Activated CD8-positive, alpha-beta memory T cell treated with anti-CD3 and anti-CD28 coated beads for 36 hours (primary cell): ENCODE measurements at regions not wholly inside any gene's neighbourhood (a gene's known extent, or its start where the extent isn't known, plus 50 kb on each side); places are given as distances from the start of the nearest gene placed in this dataset.
"Not testable (repeated sequence)": the region's sequence is repeated elsewhere in the genome, so short reads cannot be mapped to it uniquely, and the experiment has no call there.

ENCODE experiments used
- CTCF ChIA-PET: fragments of 350-600 bp; sonication (Branson Sonifier 250); formaldehyde crosslinking; loops from one replicate; lab custom pipeline; 2021; ENCODE audit warnings: antibody characterized with exemption; lab: Charles Lee
- POLR2A ChIA-PET: fragments of 350-600 bp; sonication (Branson Sonifier 250); formaldehyde crosslinking; loops from one replicate; lab custom pipeline; 2021; ENCODE audit warnings: antibody characterized with exemption; lab: Charles Lee

DNA sequence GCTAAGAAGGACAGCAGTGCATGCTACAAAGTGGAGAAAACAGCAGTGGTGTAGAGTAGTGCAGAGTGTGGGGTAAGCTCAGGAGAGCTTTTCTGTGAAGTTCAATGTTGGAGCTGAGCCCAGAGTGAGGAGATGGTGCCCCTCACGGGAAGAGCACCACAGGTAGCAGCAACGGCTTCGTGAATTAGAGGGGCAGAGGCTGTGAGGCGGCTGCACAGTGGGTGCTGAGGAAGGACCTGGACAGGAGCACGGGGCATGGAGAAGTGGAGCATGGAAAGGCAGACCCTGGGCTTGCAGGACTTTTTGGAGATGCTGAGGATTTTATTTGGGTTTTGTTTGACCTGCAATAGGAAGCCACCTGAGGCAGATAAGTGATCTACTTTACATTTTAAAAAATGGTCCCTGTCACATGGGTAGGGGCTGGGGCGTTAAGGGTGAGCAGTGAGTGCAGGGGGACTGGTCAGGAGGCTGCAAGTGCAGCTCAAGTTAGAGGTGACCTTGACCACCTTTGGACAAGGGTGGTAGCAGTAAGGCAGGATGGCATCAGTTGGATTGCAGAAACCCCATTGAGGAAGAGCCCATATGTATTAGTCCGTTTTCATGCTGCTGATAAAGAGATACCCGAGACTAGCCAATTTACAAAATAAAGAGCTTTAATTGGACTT is 85.0 kb downstream of the MYCN start:
- ChIA-PET CTCF (no interaction called here), POLR2A (no interaction called here)

DNA sequence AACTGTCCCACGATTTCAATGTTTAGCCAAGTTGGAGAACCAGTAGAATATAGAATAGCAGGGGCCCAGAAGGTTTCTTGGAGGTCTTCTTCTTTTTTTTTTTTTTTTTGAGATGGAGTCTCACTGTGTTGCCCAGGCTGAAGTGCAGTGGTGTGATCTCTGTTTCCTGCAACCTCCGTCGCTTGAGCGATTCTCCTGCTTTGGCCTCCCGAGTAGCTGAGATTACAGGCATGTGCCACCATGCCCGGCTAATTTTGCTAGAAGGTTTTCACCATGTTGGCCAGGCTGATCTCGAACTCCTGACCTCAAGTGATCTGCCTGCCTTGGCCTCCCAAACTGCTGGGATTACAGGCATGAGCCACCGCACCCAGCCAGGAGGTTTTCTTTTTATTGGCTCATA is 84.3 kb downstream of the MYCN start:
- POLR2A ChIA-PET, CTCF ChIA-PET: not testable (repeated sequence)

DNA sequence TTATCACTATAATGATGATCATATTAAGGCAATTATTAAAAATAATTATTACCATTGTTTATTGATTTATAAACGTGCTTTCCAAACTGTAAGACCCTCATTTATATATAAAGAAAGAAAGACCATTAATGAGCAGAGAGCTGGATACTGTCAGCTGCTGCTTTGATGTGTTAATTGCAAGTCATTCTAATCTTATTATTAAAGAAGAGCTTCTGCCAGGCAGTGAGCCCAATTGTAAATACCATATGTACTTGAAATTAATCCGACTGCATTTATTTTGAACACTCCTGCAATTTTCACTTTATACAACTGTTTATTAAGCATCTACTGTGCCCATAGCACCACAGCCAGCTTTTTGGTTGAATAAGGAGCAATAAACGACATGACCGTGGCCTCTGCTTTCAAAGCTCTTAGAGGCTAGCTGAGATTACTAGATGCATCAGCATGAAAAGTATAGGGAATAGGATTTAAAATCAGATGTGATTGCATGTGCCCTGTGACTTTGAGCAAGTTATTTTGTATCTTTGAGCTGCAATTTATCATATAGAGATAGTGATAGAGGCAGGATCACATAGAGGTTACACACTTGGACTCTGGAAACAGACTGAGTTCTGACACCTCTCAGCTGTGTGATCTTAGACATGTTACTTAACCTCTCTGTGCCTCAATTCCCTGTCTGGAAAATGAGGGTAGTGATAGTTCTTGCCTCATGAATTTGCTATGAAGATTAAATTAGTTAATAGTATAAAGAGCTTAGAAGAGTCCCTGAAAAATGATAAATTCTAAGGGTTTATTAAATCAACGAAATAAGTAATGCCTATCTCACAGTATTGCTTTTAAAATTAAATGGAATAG is 83.4 kb downstream of the MYCN start:
- CTCF ChIA-PET: no interaction called here
- POLR2A ChIA-PET: no interaction called here

DNA sequence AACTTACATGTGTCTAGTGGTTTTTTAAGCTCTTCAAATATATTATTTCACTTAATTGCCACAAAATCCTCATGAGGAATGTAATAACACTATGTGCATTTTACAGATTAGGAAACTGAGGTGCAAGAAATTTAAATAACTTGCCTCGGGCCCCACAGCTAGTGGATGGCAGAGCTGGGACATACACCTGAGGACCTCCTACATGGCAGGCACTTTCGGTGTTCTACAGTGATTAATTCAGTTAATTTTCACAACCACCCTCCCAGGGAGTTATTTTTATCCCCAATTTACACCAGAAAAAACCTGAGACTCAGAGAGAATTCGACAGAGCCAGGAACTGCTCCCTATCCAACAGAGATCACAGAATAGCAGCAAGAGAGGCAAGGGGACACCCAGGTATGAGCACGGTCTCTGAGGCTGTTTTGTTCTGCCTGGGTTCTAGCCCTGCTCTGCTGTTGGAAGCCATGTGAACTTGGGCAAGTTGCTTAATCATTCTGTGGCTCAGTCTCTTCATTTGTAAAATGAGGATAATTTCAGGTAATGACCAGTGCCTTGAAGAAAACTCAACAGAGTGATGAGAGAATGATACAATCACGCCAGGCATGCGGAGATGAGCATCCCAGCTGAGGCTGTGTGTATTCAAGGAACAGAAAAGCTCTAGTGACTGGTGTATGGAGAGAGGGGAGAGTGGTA is 82.3 kb downstream of the MYCN start:
- ChIA-PET POLR2A (no interaction called here), CTCF (no interaction called here)

DNA sequence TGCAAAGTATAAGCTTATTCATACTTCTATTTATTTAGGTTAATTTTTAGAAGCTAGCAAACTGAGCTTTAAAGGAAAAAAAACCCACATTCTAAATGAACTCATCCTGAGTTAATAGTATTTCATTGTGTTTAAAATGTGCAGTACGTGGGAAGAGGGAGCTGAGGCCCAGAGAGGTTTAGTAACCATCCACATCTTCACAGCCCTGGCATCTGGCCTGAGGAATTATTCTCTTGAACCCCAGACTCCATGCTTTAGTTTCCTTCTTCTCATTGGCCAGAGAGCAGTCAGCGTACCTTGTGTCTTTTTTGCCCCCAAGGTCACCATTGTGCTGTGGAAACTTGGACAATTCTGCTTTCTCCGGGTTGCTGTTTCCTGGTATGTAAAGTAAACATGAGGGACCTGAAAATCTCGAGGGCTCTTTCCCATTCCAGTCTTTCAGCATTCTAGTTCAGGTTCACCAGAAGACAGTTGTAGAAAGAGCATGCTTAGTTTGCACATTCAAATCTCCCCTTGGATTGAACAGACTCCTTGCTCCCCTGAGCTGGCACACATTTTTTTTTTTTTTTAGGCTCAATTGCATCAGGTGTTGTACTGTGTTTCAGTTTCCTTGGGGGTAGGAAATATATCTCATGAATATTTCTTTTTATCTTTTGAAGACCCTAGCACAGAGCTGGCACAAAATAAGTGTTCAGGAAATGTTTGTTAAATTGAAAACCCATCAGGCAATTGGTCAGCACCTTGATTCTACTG is 81.4 kb downstream of the MYCN start:
- ChIA-PET POLR2A (no interaction called here), CTCF (no interaction called here)

DNA sequence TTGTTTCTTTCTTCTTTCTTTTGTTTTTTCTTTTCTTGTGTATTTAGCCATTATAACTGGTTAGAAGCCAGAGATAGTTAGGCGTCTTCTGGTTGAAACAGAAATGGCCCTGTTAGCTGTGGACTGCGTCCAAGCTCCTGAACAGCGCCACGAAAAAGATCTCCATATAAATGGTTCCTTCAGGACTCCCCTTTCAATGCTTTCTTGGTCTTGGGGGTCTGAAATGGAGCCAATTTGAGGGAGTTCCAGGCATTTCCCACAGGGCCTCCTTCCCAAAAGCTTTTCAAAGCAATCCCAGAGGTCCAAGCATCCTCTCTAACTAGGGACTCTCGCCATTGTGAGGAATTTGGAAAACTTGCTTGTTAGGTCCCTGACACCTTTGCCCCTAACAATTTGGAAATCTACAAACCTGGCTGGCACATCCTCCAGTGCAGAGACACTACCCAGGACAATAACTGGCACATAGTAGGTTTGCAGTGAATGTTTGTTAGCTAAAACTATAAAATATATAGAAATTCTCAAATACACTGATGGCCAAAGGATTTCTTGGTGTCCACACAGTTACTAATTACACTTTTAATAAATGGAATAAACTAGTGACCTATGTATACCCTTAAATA is 80.1 kb downstream of the MYCN start:
- CTCF ChIA-PET: no interaction called here
- POLR2A ChIA-PET: no interaction called here

DNA sequence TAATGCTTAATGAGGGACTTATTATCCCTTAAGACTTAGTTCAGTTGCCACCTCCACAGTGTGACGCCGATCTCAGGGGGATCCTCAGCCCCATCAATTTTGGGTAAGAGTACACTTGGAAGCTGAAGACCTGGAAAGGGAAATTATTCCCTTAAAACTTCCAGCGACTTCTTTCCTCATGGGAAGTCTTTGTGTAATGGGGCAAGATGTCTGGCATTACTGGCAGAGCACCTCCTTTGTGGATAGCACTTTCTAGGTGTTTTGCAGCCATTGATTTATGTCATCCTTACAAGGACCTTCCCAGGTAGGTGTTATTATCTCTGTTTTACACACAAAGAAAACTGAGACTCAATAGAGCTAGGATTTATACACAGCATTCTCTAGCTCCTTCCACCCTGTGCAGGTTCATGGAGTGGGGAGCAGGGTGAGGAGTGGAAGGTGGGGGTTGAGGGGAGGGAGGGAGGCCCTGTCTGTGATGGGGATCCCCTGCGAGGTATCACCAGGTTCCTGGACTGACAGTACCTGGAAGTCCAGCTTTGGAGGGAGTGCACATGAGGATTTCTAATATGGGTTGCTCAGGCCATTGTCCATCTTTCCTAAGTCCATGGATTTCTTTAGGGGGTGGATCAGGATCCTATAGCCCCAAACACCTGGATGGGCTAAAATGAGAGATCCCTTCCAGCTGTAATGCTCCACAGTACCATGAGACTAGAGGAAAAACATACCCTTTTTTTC is 79.4 kb downstream of the MYCN start:
- ChIA-PET CTCF (no interaction called here), POLR2A (no interaction called here)

DNA sequence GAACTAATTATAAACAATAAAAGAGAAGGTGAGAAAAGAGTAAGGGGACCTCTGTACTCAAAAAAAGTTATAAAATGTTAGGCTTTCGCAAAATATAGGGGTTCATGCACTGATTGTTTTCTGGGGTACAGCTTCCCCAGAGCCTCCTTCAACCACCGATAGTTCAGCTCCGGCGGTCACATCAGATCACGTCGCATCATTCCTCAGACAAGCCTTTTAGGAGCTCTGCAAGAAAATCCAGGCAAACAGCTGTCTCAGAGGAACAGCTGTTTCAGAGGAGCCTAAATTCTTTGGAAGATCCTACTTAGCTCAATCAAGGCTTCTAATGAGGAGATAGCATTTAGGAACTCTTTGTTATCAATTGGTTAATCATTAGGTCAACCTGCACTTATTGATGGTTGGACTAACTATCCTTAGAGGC is 78.7 kb downstream of the MYCN start:
- ChIA-PET CTCF (no interaction called here), POLR2A (no interaction called here)

DNA sequence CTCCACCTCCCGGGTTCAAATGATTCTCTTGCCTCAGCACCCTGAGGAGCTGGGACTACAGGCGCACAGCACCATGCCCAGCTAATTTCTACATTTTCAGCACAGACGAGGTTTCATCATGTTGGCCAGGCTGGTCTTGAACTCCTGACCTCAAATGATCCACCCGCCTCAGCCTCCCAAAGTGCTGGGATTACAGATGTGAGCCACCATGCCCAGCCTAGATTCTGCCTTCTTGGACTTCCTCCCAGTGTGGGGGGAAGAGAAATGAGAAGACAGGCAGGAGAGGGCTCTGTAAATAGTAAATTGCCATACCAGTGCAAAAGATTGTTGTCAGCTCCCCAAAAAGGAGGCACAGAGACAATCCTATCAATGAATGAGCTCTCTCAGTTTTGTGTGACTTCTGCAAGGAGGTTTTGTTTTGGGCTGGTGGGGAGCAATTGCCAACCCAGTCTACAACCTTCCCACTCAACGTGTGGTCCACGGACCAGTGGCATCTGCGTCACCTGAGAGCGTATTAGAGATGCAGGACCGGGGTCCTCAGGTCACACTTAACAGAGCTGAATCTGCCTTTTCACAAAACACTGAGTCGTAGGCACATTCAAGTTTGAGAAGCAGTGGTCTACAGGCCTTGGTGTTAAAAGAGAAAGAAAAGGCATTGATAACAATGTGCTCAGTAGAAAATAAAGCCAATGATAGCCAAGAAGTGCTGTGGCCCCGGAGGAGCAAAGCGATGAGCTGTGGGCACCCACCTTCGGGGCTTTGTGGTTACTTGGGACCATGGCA is 78.1 kb downstream of the MYCN start:
- CTCF ChIA-PET: no interaction called here

DNA sequence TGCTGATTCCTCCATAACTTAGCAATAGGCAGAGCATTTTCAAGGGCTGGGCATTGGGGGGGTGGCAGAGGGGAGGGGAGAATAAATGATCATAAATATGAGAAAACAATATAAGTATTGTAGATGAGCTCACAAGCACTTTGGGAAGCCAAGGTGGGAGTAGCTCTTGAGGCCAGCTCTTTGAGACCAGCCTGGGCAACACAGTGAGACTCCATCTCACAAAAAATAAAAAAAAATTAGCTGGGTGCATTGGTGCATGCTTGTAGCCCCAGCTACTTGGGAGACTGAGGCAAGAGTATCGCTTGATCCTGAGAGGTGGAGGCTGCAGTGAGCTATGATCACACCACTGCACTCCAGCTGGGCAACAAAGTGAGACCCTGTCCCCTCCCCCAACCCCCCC is 75.9 kb downstream of the MYCN start:
- POLR2A ChIA-PET: no interaction called here
- CTCF ChIA-PET: no interaction called here

More for the DNA sequence above, 78.1 kb downstream of the MYCN start:
- POLR2A ChIA-PET: no interaction called here

DNA sequence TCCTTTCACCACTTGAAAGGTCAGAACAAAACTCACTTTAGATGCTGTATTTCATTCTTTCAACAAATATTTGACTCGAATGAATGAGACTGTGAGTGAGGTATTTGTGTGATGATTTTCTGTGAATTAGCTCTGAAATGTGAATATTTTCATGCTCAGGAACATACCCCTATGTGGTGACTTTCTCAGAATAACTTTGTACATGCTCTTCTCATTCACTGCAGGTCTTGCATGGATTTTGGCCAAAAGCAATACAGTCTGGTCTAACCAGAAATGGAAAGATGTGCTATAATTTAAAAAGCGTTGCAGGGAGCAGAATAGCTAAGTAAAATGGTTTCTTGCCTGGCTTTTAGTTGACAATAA is 75.5 kb downstream of the MYCN start:
- CTCF ChIA-PET: no interaction called here
- POLR2A ChIA-PET: no interaction called here

DNA sequence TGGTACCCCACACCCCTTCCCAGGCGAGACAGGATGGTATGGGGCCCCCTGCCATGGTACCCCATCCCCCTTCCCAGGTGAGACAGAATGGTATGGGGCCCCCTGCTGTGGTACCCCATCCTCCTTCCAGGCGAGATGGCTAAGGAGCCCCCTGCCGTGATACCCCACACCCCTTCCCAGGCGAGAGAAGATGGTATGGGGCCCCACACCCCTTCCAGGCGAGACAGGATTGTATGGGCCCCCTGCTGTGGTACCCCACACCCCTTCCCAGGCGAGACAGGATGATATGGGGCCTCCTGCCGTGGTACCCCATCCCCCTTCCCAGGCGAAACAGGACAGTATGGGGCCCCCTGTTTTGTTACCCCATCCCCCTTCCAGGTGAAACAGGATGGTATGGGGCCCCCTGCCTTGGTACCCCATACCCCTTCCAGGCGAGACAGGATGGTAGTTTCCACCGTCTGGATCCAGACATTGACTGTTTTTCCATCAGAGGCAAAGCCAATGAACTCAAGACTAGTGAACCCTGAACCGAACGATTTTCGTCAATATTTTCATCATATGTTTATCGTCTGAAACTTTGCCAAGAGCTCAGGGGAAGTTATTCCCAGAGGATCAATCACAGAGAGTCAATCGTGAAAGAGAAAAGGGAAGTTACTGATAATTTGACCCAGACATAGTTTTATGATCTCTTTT is 75.0 kb downstream of the MYCN start:
- POLR2A ChIA-PET: no interaction called here
- CTCF ChIA-PET: no interaction called here

DNA sequence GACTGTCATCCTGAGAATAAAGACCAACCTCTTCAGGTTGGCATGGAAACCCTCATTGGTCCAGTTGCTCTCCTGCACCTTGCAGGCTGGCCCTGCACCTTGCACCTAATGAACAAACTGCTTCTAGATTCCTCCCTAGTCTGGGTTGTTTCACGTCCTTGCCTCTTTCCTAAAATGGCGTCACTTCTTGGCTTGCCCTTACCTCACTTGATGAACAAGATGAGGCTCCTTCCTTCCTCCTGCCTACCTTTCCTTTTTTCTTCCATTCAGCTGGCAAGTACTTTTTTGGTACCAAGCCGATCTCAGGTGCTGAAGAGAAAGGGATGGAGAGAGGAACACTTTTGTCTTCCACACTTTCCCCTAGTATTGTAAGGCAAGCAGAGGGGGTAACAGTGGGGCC is 74.5 kb downstream of the MYCN start:
- ChIA-PET CTCF (no interaction called here), POLR2A (no interaction called here)

DNA sequence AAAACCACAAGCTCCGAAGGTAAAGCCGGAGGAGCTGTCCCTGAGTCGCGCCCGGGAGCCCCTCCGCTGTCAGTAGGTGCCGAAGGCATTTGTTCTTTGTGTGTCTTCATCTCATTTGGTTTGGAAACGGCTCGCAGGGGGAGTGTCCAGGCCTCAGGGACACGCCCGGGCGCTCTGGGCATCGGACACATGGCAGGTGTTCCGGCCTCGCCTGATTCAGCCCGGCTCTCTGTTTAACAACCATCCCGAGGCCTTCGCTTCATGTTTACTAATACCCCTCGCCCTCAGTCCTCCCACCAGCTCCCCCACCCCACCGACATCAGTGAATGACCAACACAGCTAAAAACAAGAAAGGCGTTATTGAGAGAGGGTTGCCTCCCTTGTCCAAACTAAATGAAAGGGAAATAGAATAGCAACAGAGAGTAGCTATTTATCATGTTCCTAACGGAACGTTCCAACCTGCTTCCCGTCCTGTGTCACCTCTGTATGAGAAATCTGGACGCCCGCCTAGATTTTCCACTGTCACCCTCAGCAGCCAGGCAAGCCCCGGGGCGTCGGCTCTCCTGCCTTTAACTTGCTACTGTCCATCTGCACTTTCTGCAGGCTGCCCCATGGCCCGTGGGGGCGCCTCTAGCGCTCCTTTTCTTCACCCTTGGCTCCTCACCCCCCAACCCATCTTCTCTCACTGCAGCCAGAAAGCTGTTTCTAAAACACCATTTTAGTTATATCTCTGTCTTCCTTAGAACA is 73.9 kb downstream of the MYCN start:
- CTCF ChIA-PET: no interaction called here
- POLR2A ChIA-PET: no interaction called here

DNA sequence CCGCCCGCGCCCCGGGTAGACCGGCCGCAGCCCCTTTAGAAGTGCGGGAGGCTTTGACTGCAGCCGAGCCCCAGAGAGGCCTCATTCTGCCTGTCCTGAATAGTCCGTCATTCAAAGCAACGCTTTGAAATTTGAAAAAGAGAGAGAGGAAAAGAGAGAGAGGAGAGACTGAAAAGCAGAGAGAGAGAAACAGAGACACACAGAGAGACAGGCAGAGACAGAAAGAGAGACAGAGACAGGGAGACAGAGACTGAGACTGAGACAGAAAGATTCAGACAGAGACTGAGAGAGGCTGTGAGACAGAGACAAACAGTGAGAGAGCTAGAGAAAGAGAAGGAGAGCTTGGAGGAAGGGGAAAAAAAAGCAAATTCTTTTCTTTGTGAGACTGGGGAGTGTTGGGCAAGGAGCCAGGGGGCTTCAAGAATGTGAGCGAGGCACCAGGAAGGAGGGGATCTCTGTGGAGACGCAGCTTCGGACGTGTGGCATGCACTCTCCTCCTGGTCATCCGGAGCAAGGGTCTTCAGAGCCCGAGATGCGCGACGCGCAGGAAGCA is 73.1 kb downstream of the MYCN start:
- ChIA-PET POLR2A (no interaction called here), CTCF (no interaction called here)

DNA sequence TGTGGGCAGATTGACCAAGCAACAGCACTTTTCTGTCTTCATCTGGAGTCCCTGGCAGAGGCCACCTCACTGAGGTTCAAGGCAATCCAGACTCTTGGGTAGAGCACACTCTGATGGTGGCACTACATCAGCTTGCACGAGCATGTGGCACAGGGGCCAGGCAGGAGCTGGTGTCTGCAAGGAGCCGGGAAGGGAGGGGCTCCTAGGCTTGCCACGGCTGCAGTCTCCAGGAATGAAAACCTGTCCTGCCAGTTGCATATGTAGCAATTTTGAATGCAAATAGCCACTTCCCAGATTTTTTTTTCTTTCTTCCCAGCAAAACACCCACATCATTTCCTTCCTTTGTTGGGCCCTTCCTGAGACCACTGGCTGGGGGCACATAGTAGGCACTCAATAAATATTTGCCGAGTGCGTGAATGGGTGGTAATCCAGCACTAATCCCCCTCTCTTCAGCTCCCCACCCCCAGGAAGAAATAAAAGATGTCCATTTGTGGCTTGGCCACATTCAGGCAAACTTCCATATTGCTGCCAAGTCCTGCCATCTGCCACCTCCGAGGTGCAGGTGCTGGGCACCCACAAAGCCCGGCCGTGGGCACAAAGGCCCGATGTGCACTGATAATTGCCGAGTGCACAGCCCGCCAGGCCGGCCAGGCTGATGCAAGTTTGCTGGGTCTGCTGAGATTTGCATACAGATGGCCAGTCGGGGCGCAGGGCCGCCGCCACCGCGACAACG is 72.4 kb downstream of the MYCN start:
- POLR2A ChIA-PET: no interaction called here
- CTCF ChIA-PET: no interaction called here
